Stimulated activated CD4-positive, alpha-beta T cell treated with anti-CD3 and anti-CD28 coated beads, Interleukin-4, amount 100 ng/mL, for 4 hours (primary cell): ENCODE measurements at regions not wholly inside any gene's neighbourhood (a gene's known extent, or its start where the extent isn't known, plus 50 kb on each side); places are given as distances from the start of the nearest gene placed in this dataset.

Experiments
- DNase-seq, 2 experiments: peaks; one replicate each; pipeline ENCODE4 v3.0.0-alpha.2; 2020

DNA sequence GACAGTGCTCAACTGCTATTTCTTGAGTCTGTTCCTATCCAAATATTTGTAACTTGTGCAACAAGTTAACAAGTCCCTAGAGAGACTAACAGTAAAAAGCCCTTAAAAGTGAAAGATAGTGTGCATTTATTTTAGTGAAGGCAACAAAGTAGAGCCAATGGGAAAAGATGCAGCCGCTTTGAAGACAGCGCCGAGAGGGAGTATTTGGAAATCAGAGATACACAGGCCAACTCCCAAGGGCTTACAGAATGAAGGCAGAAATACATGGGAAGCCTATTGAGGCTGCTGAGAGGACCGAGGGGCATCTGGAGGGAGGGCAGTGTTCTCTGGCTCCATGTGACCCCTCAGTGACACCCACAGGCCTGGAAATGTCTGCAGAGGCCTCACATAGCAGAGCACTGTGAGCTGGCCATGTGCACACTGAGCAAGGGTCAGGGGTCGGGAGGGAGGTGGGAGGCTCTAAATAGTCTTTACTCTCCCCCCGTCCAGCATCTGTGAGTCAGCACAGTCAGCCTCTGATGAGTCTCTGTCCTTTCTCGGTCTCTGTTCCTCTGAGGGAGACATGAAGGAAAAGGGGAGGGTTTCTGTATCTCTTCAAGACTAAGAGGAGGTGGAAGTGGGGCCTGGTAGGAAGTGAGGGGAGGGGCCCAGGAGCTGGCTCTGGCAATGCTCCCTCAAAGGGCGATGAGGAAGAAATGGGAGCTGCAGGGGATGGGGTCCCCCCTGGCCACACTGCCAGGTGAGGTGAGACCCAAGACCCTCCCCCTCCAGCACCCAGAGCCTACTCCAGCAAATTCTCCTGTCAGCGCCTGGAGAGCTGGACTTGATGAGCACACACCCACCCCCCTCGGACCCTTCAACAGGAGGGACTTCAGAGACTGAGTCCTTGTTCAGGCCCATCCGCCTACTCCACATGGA, 133.6 kb downstream of the SP3 start:
- no peak for DNase-seq

DNA sequence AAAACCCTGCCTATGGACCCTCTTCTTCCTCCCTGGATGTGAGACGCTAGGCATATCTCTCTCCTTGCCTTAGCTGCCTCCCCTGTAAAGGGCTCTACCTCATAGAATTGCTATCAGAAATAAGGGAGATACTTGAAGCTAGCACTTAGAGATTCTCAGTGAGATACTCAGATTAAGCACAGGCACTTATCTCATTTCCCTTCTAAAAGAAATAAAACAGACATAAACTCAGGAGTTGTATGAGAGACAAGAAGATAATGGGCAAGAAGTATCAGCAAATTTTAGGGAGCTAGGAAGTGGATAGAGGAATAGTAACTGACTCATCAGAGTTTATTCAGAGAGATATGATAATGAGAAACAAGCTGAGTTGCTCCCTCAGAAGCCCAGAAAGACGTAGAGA, 131.0 kb downstream of the SP3 start:
- no peak for DNase-seq

DNA sequence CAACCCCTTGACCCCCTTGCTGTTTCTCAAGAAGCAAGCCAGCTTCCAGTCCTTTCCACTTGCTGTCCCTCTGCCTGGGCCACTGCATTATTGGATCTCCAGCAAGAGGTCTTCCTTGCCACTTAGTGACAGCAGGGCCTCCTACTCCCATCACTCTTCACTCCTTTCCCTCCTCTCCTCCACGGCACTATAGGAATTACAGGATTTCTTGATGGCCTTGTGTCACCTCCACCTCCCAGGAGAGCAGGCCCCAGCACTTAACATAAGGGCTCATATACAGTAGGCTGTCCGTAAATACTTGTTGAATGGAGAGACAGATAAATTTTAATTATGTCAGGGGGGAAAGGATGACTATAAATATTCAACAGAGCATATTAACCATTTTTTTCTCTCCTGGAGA, 129.4 kb downstream of the SP3 start:
- DNase-seq: no peak

DNA sequence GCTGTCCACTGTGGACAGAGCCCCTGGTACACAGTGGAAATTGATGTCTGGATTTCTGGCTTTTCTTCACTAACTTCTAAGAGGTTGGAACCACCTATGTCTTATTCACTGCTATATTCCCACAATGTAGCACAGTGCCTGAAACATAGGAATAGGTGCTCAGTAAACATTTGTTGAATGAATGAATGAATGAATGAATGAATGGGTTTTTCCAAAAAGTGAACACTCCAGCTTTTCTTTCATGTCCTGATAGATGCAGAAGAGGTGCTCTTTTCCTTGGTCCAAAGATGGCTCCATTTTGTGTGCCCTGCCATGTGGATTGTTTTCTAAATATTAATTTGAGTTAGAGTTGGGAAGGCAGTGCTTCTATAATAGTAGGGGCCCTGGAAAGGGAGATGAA, 124.1 kb downstream of the SP3 start:
- DNase-seq: no peak

DNA sequence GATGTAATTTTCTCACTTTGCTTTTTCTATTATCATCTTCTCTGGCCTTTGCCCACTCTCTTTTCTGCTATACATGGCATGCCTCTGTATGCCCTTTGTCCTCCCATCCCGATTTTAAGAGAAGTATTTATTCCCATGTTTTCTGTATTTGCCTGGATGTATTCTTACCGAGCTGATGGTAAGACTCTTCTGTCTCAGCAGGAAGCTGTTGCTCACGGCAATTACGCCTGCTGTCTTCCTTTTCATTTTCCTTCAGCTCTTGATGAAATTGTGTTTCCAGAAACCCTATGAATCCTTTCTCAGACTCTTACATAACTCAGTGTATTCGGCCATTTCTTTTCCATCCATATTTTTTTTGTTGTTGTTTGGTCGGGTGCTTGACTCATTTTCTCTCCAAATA, 121.6 kb downstream of the SP3 start:
- DNase-seq: no peak

DNA sequence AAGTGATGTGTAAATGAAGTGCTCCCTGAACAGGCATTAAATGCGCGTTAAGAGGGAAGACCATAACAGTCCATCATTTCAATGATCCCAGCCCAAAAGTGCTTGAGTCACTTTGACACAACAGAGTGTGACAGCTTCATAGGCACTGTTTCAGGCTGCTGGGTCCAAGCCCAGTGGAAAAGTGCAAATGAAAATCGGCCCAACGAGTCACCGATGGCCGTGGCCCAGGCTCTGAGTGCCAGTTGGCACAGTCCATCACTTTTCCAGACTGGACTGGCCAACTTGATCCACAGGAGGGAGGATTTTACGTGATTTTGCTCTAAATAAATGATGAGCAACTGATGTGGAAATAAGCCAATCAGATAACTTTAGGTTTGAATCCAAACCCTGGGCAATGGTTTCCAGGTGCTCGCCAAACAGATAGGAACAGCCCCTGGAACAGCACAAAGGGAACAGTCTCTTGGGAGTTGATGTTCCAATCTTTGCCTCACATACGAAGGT, 114.0 kb downstream of the SP3 start:
- no peak for DNase-seq

DNA sequence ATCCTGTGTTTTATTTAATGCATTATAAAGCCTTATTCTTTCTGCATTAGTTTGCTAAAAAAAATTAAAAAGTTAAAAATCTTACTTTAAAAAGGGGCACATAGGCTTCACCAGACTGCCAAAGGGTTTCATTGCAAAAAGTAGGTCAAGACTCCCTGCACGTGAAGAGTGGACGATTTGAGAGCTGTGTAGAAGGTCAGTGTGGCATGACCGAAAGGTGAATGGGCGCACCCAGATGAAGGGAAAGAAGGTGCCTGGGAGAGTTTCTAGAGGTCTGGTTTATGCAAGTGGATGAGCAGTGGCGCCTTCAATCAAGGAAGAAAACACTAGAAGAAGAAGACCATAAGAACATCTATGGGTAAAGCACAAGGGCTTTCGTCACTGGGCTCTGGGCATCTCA, 111.0 kb downstream of the SP3 start:
- DNase-seq: no peak

DNA sequence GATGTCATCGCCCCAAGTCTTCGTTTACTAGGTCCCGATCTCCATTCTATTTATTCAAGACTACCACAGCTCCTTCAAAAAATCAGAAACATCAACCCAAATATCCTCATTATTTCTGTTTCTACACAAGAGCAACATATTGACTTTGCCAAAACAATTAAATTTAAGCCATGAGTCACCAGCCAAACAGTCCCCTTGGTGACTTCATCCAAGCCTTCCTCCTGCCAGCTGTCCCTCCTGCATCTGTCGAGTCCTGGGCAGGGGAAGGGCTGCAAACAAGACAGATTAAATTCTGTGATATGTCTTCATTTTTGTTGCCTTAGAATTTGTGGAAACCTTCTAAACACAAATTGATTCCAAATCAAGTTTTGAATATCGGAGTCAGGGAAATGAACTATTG, 110.3 kb downstream of the SP3 start:
- DNase-seq: no peak

DNA sequence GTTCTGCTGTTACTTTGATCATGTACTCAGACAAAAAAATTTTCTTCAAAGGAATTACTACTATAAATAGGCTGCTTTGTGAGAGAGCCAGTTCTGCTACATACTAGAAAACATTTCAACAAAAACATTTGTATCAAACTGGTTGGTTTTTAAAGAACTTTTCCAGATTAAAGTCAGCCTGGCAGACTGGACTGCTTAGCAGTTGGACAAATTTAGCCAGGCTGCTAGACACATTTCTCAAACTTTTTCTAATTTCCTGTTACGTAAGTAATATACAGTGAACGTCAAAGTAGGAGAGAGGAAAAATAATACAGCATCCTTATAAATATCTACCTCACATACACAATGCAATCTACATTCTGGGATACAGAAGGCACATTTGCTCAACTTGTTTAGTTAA, 109.5 kb downstream of the SP3 start:
- no peak for DNase-seq
